Sigmoid colon (tissue), 6 donors: ENCODE measurements at regions not wholly inside any gene's neighbourhood (a gene's known extent, or its start where the extent isn't known, plus 50 kb on each side); places are given as distances from the start of the nearest gene placed in this dataset.

Experiments
- DNase-seq: peaks from one replicate; pipeline ENCODE4 v3.0.0-alpha.2; 2019
- H3K27ac ChIP-seq, 4 donors: fragments of 200-600 bp; sonication (generic); one replicate each; pipeline ENCODE4 v1.5.1; 2016 to 2019; ENCODE audit warnings: mild to moderate bottlenecking in 1 of 4
- H3K27me3 ChIP-seq, 3 donors: fragments of 200-600 bp; sonication (generic); one replicate each; pipeline ENCODE4 v1.5.1; 2019; ENCODE audit warnings: mild to moderate bottlenecking in 1 of 3
- H3K36me3 ChIP-seq, 4 donors: fragments of 200-600 bp; sonication (generic); one replicate each; pipeline ENCODE4 v1.5.1; 2016 to 2019
- H3K4me1 ChIP-seq, 4 donors: fragments of 200-600 bp; sonication (generic); one replicate each; pipeline ENCODE4 v1.5.1; 2017 to 2019
- H3K4me3 ChIP-seq, 4 donors: fragments of 200-600 bp; sonication (generic); one replicate each; pipeline ENCODE4 v1.5.1; 2017 to 2019; ENCODE audit warnings: mild to moderate bottlenecking in 2 of 4, moderate library complexity in 1 of 4
- H3K9me3 ChIP-seq, 4 donors: fragments of 200-600 bp in 3 of 4; sonication (generic) in 3 of 4; one replicate each; pipeline versions ENCODE4 v1.5.1 to v1.6.1; 2013 to 2019
- CTCF ChIP-seq, 4 experiments: fragments of 450-650 bp in 3 of 4; fragments of 200-600 bp in 1 of 4; IDR thresholded peaks; one replicate each; pipeline ENCODE4 v1.5.1; 2016 to 2019; ENCODE audit warnings: antibody characterized with exemption in 4 of 4, mild to moderate bottlenecking in 3 of 4, moderate library complexity in 2 of 4
- EP300 ChIP-seq, 4 donors: sonication (generic); formaldehyde crosslinking; IDR thresholded peaks; one replicate each; pipeline ENCODE4 v1.6.1; 2017; ENCODE audit warnings: antibody characterized with exemption in 4 of 4
- POLR2A ChIP-seq, 2 donors: fragments of 450-650 bp; IDR thresholded peaks; one replicate each; pipeline ENCODE4 v1.6.1; 2016; ENCODE audit warnings: antibody characterized with exemption in 2 of 2, mild to moderate bottlenecking in 2 of 2, moderate library complexity in 2 of 2
- POLR2AphosphoS5 ChIP-seq, 4 donors: sonication (generic); formaldehyde crosslinking; IDR thresholded peaks; one replicate each; pipeline ENCODE4 v1.6.1; 2017; ENCODE audit warnings: antibody characterized with exemption in 4 of 4
- WGBS, 2 donors: extraction: QIAGEN DNeasy Blood & Tissue Kit; methylation state at CpG; one replicate each; pipeline ENCODE4 v1.1.7; 2013; 5-methylcytosine and 5-hydroxymethylcytosine counted together
- intact Hi-C: fragments of 100-400 bp; cut with DNase I; formaldehyde crosslinking; loops from one replicate; pipeline ENCODE4 v1.15.1; 2023
- donor health status: healthy with polysubstance abuse.
- donor health status: healthy.

GRCh38 chr10:53298443-53298842 is 525.9 kb upstream of the MBL2 start:
- no peaks in the 10 kb centered on the region for H3K9me3 ChIP-seq
- TF ChIP-seq EP300 (IDR thresholded peaks at IDR 0.05): no peak
- no peak for TF ChIP-seq POLR2A (IDR thresholded peaks at IDR 0.05)
- no peak for TF ChIP-seq POLR2AphosphoS5 (IDR thresholded peaks at IDR 0.05)
- no peak for TF ChIP-seq CTCF (IDR thresholded peaks at IDR 0.05)
- no peaks in the 10 kb centered on the region for H3K36me3 ChIP-seq
- intact Hi-C loops: no loop called here
- no peaks in the 10 kb centered on the region for H3K4me1 ChIP-seq
- no peak for DNase-seq
- no peaks in the 10 kb centered on the region for H3K27me3 ChIP-seq
- 78 to 87% methylated on average over 3 of the region's 3 CpGs for WGBS, 2 donors
- H3K4me3 ChIP-seq: no peak overlapping the region
- no peak overlapping the region for H3K27ac ChIP-seq

GRCh38 chr10:53284615-53285182 is 512.1 kb upstream of the MBL2 start:
- TF ChIP-seq EP300 (IDR thresholded peaks at IDR 0.05) (no peak), CTCF (IDR thresholded peaks at IDR 0.05) (no peak), POLR2A (IDR thresholded peaks at IDR 0.05) (no peak), POLR2AphosphoS5 (IDR thresholded peaks at IDR 0.05) (no peak)
- no peak overlapping the region for H3K4me3 ChIP-seq

GRCh38 chr10:53276797-53277196 is 504.2 kb upstream of the MBL2 start:
- H3K4me3 ChIP-seq: no peak overlapping the region
- no peaks in the 10 kb centered on the region for H3K36me3 ChIP-seq
- no peak overlapping the region for H3K27ac ChIP-seq
- WGBS, 2 donors: 12 to 64% methylated on average over 1 of the region's 1 CpG
- TF ChIP-seq EP300 (IDR thresholded peaks at IDR 0.05) (no peak), CTCF (IDR thresholded peaks at IDR 0.05) (no peak), POLR2AphosphoS5 (IDR thresholded peaks at IDR 0.05) (no peak), POLR2A (IDR thresholded peaks at IDR 0.05) (no peak)
- H3K9me3 ChIP-seq: peaks cover 0 to 5% (median 1%) of the 10 kb centered on the region in 4 donors
- H3K27me3 ChIP-seq: no peaks in the 10 kb centered on the region
- intact Hi-C loops: no loop called here
- DNase-seq: no peak
- no peaks in the 10 kb centered on the region for H3K4me1 ChIP-seq

More at GRCh38 chr10:53284615-53285182, 512.1 kb upstream of the MBL2 start:
- intact Hi-C loops: no loop called here
- no peaks in the 10 kb centered on the region for H3K9me3 ChIP-seq
- H3K27me3 ChIP-seq: no peaks in the 10 kb centered on the region
- WGBS, 2 donors: 24 to 72% methylated on average over 4 of the region's 4 CpGs
- no peaks in the 10 kb centered on the region for H3K36me3 ChIP-seq
- no peak overlapping the region for H3K27ac ChIP-seq
- no peak for DNase-seq
- no peaks in the 10 kb centered on the region for H3K4me1 ChIP-seq

GRCh38 chr10:53269482-53269881 is 496.9 kb upstream of the MBL2 start:
- intact Hi-C loops: no loop called here
- no peaks in the 10 kb centered on the region for H3K4me1 ChIP-seq
- no peak for DNase-seq
- TF ChIP-seq EP300 (IDR thresholded peaks at IDR 0.05) (no peak), POLR2A (IDR thresholded peaks at IDR 0.05) (no peak)
- no peaks in the 10 kb centered on the region for H3K36me3 ChIP-seq
- H3K27ac ChIP-seq: no peak overlapping the region
- peaks cover 0 to 5% (median 1%) of the 10 kb centered on the region in 4 donors for H3K9me3 ChIP-seq
- no peak overlapping the region for H3K4me3 ChIP-seq
- no peaks in the 10 kb centered on the region for H3K27me3 ChIP-seq
- 47 to 56% methylated on average over 2 of the region's 2 CpGs for WGBS, 2 donors

GRCh38 chr10:53260213-53260612 is 487.6 kb upstream of the MBL2 start:
- WGBS, 2 donors: 62 to 73% methylated on average over 1 of the region's 1 CpG
- Histone ChIP-seq H3K4me1 (no peaks in the 10 kb centered on the region), H3K4me3 (no peak overlapping the region), H3K27ac (no peak overlapping the region), H3K9me3 (no peaks in the 10 kb centered on the region), H3K36me3 (no peaks in the 10 kb centered on the region), H3K27me3 (no peaks in the 10 kb centered on the region)
- DNase-seq: no peak
- TF ChIP-seq CTCF (IDR thresholded peaks at IDR 0.05): no peak
- no peak for TF ChIP-seq EP300 (IDR thresholded peaks at IDR 0.05)
- TF ChIP-seq POLR2AphosphoS5 (IDR thresholded peaks at IDR 0.05): no peak
- no peak for TF ChIP-seq POLR2A (IDR thresholded peaks at IDR 0.05)
- intact Hi-C loops: no loop called here
